Calu3 (cell line): ENCODE measurements at regions not wholly inside any gene's neighbourhood (a gene's known extent, or its start where the extent isn't known, plus 50 kb on each side); places are given as distances from the start of the nearest gene placed in this dataset.

ENCODE experiments used
- BruUV-seq: library from RNA; stranded (reverse); fragments of 400-500 nt; replicated peaks from 2 replicates; lab custom pipeline; 2021; lab: Mats Ljungman, UMichigan
- CTCF ChIA-PET: fragments of 300-600 bp; sonication (Branson Sonifier 250); formaldehyde crosslinking; loops from one replicate; lab custom pipeline; 2022; ENCODE audit warnings: antibody characterized with exemption; lab: Charles Lee
- DNase-seq: peaks from one replicate; pipeline ENCODE4 v3.0.0; 2022
- H3K27ac Mint-ChIP-seq: one replicate; pipeline ENCODE4 v1.8.0; 2022; ENCODE audit warnings: mixed read lengths; ENCODE audit not compliant: unreplicated experiment
- H3K27me3 Mint-ChIP-seq: one replicate; pipeline ENCODE4 v1.8.0; 2022; ENCODE audit warnings: mixed read lengths; ENCODE audit not compliant: unreplicated experiment
- H3K36me3 Mint-ChIP-seq: one replicate; pipeline ENCODE4 v1.8.0; 2022; ENCODE audit warnings: mild to moderate bottlenecking, moderate library complexity, mixed read lengths; ENCODE audit not compliant: insufficient read depth, unreplicated experiment
- H3K4me1 Mint-ChIP-seq: one replicate; pipeline ENCODE4 v1.8.0; 2022; ENCODE audit warnings: mild to moderate bottlenecking, low read depth, mixed read lengths; ENCODE audit not compliant: unreplicated experiment
- H3K4me3 Mint-ChIP-seq: one replicate; pipeline ENCODE4 v1.8.0; 2022; ENCODE audit warnings: mild to moderate bottlenecking, low read depth, moderate library complexity, mixed read lengths; ENCODE audit not compliant: unreplicated experiment
- H3K9me3 Mint-ChIP-seq: one replicate; pipeline ENCODE4 v1.8.0; 2022; ENCODE audit warnings: low read depth, mixed read lengths; ENCODE audit not compliant: unreplicated experiment
- intact Hi-C: fragments of 100-400 bp; cut with micrococcal nuclease; formaldehyde crosslinking; loops from one replicate; pipeline ENCODE4 v1.10.0; 2022; ENCODE audit not compliant: unreplicated experiment
- TF ChIP-seq, protein P1 (sequence below): fragments of 200-600 bp; IDR thresholded peaks from one replicate; pipeline ENCODE4 v1.8.0; 2022; ENCODE audit warnings: antibody characterized with exemption; ENCODE audit not compliant: unreplicated experiment

DNA sequence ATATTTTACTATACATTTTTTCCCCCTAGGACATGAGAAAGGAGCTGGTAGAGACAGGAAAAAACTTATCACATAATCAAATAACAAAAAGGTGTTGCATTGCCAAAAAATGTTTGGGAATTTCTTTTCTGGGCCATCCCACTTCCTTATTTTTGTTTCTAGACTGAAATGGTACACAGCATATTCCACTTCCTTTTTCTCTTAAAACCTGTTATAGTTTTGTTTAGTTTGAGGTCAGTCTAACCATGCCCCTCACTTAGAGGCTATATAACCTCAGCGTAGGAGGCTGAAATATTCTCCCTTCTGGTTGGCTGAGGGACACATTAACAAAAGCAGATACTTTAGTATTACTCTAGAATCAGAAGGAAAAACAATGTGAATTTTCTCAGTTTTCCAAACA, 323.9 kb downstream of the GJA1 start:
- peaks cover 3% of the 10 kb centered on the region for H3K4me1 Mint-ChIP-seq
- no TSS peak for BruUV-seq
- H3K4me3 Mint-ChIP-seq = no peak overlapping the region
- no peak for DNase-seq
- H3K36me3 Mint-ChIP-seq = no peaks in the 10 kb centered on the region
- CTCF ChIA-PET = no interaction called here
- TF ChIP-seq, protein P1, sequence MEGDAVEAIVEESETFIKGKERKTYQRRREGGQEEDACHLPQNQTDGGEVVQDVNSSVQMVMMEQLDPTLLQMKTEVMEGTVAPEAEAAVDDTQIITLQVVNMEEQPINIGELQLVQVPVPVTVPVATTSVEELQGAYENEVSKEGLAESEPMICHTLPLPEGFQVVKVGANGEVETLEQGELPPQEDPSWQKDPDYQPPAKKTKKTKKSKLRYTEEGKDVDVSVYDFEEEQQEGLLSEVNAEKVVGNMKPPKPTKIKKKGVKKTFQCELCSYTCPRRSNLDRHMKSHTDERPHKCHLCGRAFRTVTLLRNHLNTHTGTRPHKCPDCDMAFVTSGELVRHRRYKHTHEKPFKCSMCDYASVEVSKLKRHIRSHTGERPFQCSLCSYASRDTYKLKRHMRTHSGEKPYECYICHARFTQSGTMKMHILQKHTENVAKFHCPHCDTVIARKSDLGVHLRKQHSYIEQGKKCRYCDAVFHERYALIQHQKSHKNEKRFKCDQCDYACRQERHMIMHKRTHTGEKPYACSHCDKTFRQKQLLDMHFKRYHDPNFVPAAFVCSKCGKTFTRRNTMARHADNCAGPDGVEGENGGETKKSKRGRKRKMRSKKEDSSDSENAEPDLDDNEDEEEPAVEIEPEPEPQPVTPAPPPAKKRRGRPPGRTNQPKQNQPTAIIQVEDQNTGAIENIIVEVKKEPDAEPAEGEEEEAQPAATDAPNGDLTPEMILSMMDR = no peak
- no peak overlapping the region for H3K27ac Mint-ChIP-seq
- intact Hi-C loops = no loop called here
- peaks cover 2% of the 10 kb centered on the region for H3K9me3 Mint-ChIP-seq
- no peaks in the 10 kb centered on the region for H3K27me3 Mint-ChIP-seq

DNA sequence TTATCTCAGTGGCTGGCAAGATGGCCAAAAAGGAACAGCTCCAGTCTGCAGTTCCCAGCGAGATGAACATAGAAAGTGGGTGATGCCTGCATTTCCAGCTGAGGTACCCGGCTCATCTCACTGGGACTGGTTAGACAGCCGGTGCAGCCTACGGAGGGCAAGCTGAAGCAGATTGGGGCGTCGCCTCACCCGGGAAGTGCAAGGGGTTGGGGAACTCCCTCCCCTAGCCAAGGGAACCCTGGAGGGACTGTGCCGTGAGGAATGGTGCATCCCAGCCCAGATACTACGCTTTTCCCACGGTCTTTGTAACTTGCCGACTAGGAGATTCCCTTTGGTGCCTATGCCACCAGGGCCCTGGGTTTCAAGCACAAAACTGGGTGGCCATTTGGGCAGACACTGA, 324.7 kb downstream of the GJA1 start:
- Mint-ChIP-seq H3K27me3 (no peaks in the 10 kb centered on the region), H3K27ac (no peak overlapping the region), H3K36me3 (no peaks in the 10 kb centered on the region), H3K4me3 (no peak overlapping the region), H3K9me3 (peaks cover 6% of the 10 kb centered on the region), H3K4me1 (peaks cover 11% of the 10 kb centered on the region)
- no peak for DNase-seq
- no TSS peak for BruUV-seq
- intact Hi-C loops = no loop called here
- CTCF ChIA-PET = no interaction called here
- TF ChIP-seq, protein P1 = no peak

DNA sequence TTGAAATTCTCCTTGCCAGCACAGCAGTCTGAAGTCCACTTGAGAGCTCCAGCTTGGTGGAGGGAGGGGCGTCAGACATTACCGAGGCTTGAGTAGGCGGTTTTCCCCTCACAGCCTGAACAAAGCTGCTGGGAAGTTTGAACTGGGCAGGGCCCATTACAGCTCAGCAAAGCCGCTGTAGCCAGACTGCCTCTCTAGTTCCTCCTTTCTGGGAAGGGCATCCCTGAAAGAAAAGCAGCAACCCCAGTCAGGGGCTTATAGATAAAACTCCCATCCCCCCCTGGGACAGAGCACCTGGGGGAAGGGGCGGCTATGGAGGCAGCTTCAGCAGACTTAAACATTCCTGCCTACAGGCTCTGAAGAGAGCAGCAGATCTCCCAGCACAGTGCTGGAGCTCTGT, 325.3 kb downstream of the GJA1 start:
- no TSS peak for BruUV-seq
- TF ChIP-seq, protein P1 = no peak
- DNase-seq = no peak
- CTCF ChIA-PET = no interaction called here
- H3K4me1 Mint-ChIP-seq = peaks cover 14% of the 10 kb centered on the region
- H3K36me3 Mint-ChIP-seq = no peaks in the 10 kb centered on the region
- no peaks in the 10 kb centered on the region for H3K27me3 Mint-ChIP-seq
- H3K4me3 Mint-ChIP-seq = no peak overlapping the region
- no peak overlapping the region for H3K27ac Mint-ChIP-seq
- peaks cover 6% of the 10 kb centered on the region for H3K9me3 Mint-ChIP-seq
- intact Hi-C loops = no loop called here

DNA sequence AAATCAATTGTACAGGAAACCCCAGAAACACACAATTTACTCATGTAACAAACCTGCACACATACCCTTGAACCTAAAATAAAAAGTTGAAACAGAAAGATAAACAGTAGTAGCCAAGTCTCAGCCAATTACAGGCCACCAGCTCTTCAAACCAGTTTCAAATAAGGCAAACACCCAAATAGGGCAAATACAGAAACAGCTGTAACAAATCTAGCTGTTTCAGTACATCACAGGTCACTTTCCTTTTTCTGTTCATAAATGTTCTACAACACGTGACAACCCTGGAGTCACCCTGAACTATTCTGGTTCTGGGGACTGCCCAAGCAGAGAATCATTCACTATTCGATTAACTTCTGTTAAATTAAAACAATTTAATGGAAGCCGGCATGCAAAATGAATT, 329.0 kb downstream of the GJA1 start:
- intact Hi-C loops = no loop called here
- TF ChIP-seq, protein P1 = no peak
- Mint-ChIP-seq H3K27ac (no peak overlapping the region), H3K4me1 (peaks cover 14% of the 10 kb centered on the region), H3K9me3 (peaks cover 6% of the 10 kb centered on the region), H3K36me3 (no peaks in the 10 kb centered on the region), H3K27me3 (no peaks in the 10 kb centered on the region), H3K4me3 (no peak overlapping the region)
- DNase-seq = no peak
- no TSS peak for BruUV-seq
- CTCF ChIA-PET = no interaction called here
